HG03378 (cell line): ENCODE measurements at regions not wholly inside any gene's neighbourhood (a gene's known extent, or its start where the extent isn't known, plus 50 kb on each side); places are given as distances from the start of the nearest gene placed in this dataset.

Source experiments
- ATAC-seq: cut with Tn5 transposase; IDR thresholded peaks from one replicate; pipeline ENCODE4 v1.9.1; 2021; ENCODE audit warnings: mild to moderate bottlenecking, moderate library complexity; ENCODE audit not compliant: unreplicated experiment

GRCh38 chr11:100635194-100635593, 51.9 kb upstream of the ARHGAP42 start:
- no peak for ATAC-seq

GRCh38 chr11:100636536-100636935, 50.6 kb upstream of the ARHGAP42 start:
- ATAC-seq = no peak
